ENCODE measurements at regions not wholly inside any gene's neighbourhood (a gene's known extent, or its start where the extent isn't known, plus 50 kb on each side); places are given as distances from the start of the nearest gene placed in this dataset.

DNA sequence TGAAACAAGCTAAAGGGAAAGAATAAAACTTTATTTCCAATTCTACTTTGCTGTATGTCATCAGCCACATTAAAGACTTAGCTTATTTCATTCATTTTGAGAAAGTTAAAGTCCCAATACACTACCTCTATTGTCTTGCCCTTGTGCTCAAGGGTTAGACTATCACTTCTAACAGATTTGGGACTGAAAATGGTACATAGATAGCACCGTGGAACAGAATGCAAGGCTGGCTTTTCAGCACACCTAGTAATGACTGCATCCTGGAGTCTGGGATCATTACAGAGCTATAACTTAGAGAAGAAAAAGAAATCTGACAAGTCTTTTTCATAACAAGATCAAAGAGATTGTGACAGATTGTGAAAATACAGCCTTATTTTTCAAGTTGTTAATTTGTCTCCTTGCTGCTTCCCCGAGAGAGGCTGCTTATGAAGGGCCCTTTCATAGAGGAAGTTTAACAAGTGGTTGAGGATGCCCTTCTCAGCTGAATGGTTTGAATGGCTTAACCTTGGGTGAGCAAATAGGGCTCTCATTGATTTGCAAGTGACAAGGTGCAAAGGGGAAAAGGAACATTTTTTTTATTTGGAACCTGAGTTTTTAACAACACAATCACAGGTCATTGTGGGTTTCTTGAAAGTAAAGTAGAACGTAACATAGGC is 371.8 kb downstream of the EPHA4 start:
- H3K27ac ChIP-seq (ENCODE audit: low read depth in 2 of 2, low read length in 2 of 2): no peak overlapping the region
- H3K4me3 ChIP-seq (ENCODE audit: low read length in 3 of 3): no peak overlapping the region
- intact Hi-C loops (cut with DNase I): no loop called here
- H3K27me3 ChIP-seq (ENCODE audit: control insufficient read depth, insufficient read depth, low read length): no peaks in the 10 kb centered on the region
- TF ChIP-seq, protein P1, sequence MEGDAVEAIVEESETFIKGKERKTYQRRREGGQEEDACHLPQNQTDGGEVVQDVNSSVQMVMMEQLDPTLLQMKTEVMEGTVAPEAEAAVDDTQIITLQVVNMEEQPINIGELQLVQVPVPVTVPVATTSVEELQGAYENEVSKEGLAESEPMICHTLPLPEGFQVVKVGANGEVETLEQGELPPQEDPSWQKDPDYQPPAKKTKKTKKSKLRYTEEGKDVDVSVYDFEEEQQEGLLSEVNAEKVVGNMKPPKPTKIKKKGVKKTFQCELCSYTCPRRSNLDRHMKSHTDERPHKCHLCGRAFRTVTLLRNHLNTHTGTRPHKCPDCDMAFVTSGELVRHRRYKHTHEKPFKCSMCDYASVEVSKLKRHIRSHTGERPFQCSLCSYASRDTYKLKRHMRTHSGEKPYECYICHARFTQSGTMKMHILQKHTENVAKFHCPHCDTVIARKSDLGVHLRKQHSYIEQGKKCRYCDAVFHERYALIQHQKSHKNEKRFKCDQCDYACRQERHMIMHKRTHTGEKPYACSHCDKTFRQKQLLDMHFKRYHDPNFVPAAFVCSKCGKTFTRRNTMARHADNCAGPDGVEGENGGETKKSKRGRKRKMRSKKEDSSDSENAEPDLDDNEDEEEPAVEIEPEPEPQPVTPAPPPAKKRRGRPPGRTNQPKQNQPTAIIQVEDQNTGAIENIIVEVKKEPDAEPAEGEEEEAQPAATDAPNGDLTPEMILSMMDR (IDR thresholded peaks at IDR 0.05; ENCODE audit: borderline replicate concordance, extremely low read depth, insufficient read depth): no peak
- H3K9me3 ChIP-seq (ENCODE audit: control insufficient read depth in 2 of 3, insufficient read depth in 1 of 3, low read length in 3 of 3): no peaks in the 10 kb centered on the region
- H3K4me1 ChIP-seq (ENCODE audit: control insufficient read depth in 2 of 3, insufficient read depth in 2 of 3, low read depth in 1 of 3, low read length in 3 of 3): no peaks in the 10 kb centered on the region
- H3K9ac ChIP-seq (ENCODE audit: low read length in 3 of 3): no peak overlapping the region
- H3K36me3 ChIP-seq (ENCODE audit: control insufficient read depth in 2 of 3, insufficient read depth in 3 of 3, low read length in 3 of 3): no peaks in the 10 kb centered on the region
- FAIRE-seq (no peak), DNase-seq (no peak)

DNA sequence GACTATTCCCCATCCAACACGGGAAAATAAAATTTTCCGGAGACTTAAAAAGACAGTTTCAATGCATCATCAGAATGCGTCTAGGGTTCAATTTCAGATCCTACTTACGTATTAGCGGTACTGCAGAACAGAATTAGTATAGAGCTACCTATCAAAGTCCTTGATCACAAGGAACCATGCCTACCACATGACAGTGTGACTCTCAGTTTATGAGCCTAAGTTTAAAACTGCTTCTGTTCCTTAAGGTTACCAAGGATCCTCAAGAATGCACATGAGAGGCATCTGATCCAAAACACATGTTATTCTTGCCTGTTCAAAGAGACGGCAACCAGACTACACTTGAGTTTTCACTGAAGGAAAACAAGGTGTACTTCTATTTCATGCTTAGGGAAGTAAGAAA is 369.7 kb downstream of the EPHA4 start:
- DNase-seq (no peak), FAIRE-seq (no peak)
- no peaks in the 10 kb centered on the region for H3K27me3 ChIP-seq (ENCODE audit: control insufficient read depth, insufficient read depth, low read length)
- TF ChIP-seq, protein P1 (IDR thresholded peaks at IDR 0.05; ENCODE audit: borderline replicate concordance, extremely low read depth, insufficient read depth): no peak
- no peaks in the 10 kb centered on the region for H3K36me3 ChIP-seq (ENCODE audit: control insufficient read depth in 2 of 3, insufficient read depth in 3 of 3, low read length in 3 of 3)
- H3K9me3 ChIP-seq (ENCODE audit: control insufficient read depth in 2 of 3, insufficient read depth in 1 of 3, low read length in 3 of 3): no peaks in the 10 kb centered on the region
- H3K27ac ChIP-seq (ENCODE audit: low read depth in 2 of 2, low read length in 2 of 2): no peak overlapping the region
- H3K9ac ChIP-seq (ENCODE audit: low read length in 3 of 3): no peak overlapping the region
- no peak overlapping the region for H3K4me3 ChIP-seq (ENCODE audit: low read length in 3 of 3)
- intact Hi-C loops (cut with DNase I): no loop called here
- H3K4me1 ChIP-seq (ENCODE audit: control insufficient read depth in 2 of 3, insufficient read depth in 2 of 3, low read depth in 1 of 3, low read length in 3 of 3): no peaks in the 10 kb centered on the region

DNA sequence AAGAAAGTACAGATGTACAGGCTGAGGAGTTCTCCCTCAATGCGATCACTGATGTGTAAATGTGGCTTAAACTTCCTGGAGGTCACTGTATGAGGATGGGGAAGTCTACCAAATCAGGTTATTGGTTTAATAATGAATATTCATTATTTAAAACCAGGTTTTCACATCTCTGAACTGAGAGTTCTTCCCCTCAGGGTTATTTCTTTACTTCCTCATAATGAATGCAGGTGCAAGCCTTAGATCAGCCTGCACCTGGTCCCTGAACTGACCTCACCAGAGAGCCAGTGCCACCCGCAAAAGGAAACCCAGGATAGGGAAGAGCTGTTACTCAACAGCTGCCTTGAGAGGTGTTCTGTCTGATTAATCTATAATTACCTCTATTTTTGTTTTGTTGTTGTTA is 369.0 kb downstream of the EPHA4 start:
- DNase-seq: no peak

More for the DNA sequence above, 369.0 kb downstream of the EPHA4 start:
- intact Hi-C loops (cut with DNase I): no loop called here
- Histone ChIP-seq H3K9ac (ENCODE audit: low read length in 3 of 3) (no peak overlapping the region), H3K4me1 (ENCODE audit: control insufficient read depth in 2 of 3, insufficient read depth in 2 of 3, low read depth in 1 of 3, low read length in 3 of 3) (no peaks in the 10 kb centered on the region), H3K27me3 (ENCODE audit: control insufficient read depth, insufficient read depth, low read length) (no peaks in the 10 kb centered on the region), H3K9me3 (ENCODE audit: control insufficient read depth in 2 of 3, insufficient read depth in 1 of 3, low read length in 3 of 3) (no peaks in the 10 kb centered on the region), H3K36me3 (ENCODE audit: control insufficient read depth in 2 of 3, insufficient read depth in 3 of 3, low read length in 3 of 3) (no peaks in the 10 kb centered on the region), H3K4me3 (ENCODE audit: low read length in 3 of 3) (no peak overlapping the region), H3K27ac (ENCODE audit: low read depth in 2 of 2, low read length in 2 of 2) (no peak overlapping the region)
- TF ChIP-seq, protein P1 (IDR thresholded peaks at IDR 0.05; ENCODE audit: borderline replicate concordance, extremely low read depth, insufficient read depth): no peak
- FAIRE-seq: no peak

Data from kidney (tissue), 13 donors.